GM12878 (cell line): ENCODE measurements at regions not wholly inside any gene's neighbourhood (a gene's known extent, or its start where the extent isn't known, plus 50 kb on each side); places are given as distances from the start of the nearest gene placed in this dataset.

Experiments
- CBFB ChIP-seq: IDR thresholded peaks from 2 replicates; pipeline ENCODE4 v1.6.1; 2016; ENCODE audit warnings: antibody characterized with exemption, low read depth
- EGR1 ChIP-seq, 2 experiments: IDR thresholded peaks; 1 replicate in 1 of 2; 2 replicates in 1 of 2; pipeline ENCODE4 v1.6.1; 2011 to 2012; ENCODE audit warnings: low read depth in 2 of 2, low read length in 2 of 2, borderline replicate concordance in 1 of 2, mild to moderate bottlenecking in 1 of 2, moderate library complexity in 1 of 2
- FOXM1 ChIP-seq: IDR thresholded peaks from 2 replicates; pipeline ENCODE4 v1.6.1; 2012; ENCODE audit warnings: low read depth, mild to moderate bottlenecking, inconsistent platforms, low read length, moderate library complexity
- MEF2A ChIP-seq: IDR thresholded peaks from 2 replicates; pipeline ENCODE4 v1.6.1; 2011; ENCODE audit warnings: low read depth, mild to moderate bottlenecking, low read length, moderate library complexity; ENCODE audit not compliant: insufficient read depth
- MTA3 ChIP-seq: IDR thresholded peaks from 2 replicates; pipeline ENCODE4 v1.6.1; 2012; ENCODE audit warnings: low read length, inconsistent platforms, borderline replicate concordance
- POLR2AphosphoS5 ChIP-seq: IDR thresholded peaks from 2 replicates; pipeline ENCODE4 v1.6.1; 2011; ENCODE audit warnings: mild to moderate bottlenecking, low read length, inconsistent platforms
- TBL1XR1 ChIP-seq: IDR thresholded peaks from 2 replicates; pipeline ENCODE4 v1.6.1; 2012; ENCODE audit warnings: low read depth, low read length, improper control_type of control experiment
- YY1 ChIP-seq: IDR thresholded peaks from 2 replicates; pipeline ENCODE4 v1.6.1; 2011; ENCODE audit warnings: low read depth, mild to moderate bottlenecking, low read length
- ZNF217 ChIP-seq: fragments of 450-650 bp; IDR thresholded peaks from 2 replicates; pipeline ENCODE4 v1.6.1; 2017; ENCODE audit warnings: antibody characterized with exemption, mild to moderate bottlenecking
- ZNF24 ChIP-seq: fragments of 450-650 bp; IDR thresholded peaks from 2 replicates; pipeline ENCODE4 v1.6.1; 2017; ENCODE audit warnings: antibody characterized with exemption, mild to moderate bottlenecking
- TF ChIP-seq, protein P1 (sequence below), 3 experiments: IDR thresholded peaks in 2 of 3; conservative IDR thresholded peaks in 1 of 3; 2 replicates each; pipeline ENCODE4 v1.5.1; 2011; ENCODE audit warnings: low read depth in 3 of 3, low read length in 3 of 3, mild to moderate bottlenecking in 3 of 3, control low read depth in 2 of 3, moderate library complexity in 2 of 3, inconsistent platforms in 1 of 3, mixed read lengths in 1 of 3; ENCODE audit not compliant: control insufficient read depth in 2 of 3, insufficient read depth in 1 of 3; ENCODE audit errors: extremely low read depth in 1 of 3
- TF ChIP-seq, protein P2 (sequence below): IDR thresholded peaks from 2 replicates; pipeline ENCODE4 v1.6.1; 2012; ENCODE audit warnings: mild to moderate bottlenecking, low read depth, low read length
- TF ChIP-seq, protein P3 (sequence below): IDR thresholded peaks from 2 replicates; pipeline ENCODE4 v1.6.1; 2011; ENCODE audit warnings: low read depth, low read length, improper control_type of control experiment, borderline replicate concordance

DNA sequence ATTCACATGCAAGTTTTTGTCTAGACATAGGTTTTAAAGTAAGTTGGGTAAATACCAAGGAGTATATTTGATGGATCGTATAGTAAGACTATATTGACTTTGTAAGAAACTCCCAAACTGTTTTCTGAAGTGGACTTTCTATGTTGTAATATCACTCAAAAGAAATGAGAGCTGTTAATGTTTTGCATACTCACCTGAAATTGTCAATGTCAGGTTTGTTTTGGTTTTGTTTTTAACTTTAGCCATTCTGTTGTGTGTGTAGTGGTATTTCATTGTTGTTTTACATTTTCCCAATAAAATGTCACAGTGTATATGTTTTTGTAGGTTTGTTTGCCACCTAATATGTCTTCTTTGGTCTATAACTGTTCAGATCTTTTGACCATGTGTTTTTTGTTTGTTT, 375.7 kb upstream of the CDH9 start:
- TF ChIP-seq, protein P1, sequence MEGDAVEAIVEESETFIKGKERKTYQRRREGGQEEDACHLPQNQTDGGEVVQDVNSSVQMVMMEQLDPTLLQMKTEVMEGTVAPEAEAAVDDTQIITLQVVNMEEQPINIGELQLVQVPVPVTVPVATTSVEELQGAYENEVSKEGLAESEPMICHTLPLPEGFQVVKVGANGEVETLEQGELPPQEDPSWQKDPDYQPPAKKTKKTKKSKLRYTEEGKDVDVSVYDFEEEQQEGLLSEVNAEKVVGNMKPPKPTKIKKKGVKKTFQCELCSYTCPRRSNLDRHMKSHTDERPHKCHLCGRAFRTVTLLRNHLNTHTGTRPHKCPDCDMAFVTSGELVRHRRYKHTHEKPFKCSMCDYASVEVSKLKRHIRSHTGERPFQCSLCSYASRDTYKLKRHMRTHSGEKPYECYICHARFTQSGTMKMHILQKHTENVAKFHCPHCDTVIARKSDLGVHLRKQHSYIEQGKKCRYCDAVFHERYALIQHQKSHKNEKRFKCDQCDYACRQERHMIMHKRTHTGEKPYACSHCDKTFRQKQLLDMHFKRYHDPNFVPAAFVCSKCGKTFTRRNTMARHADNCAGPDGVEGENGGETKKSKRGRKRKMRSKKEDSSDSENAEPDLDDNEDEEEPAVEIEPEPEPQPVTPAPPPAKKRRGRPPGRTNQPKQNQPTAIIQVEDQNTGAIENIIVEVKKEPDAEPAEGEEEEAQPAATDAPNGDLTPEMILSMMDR (IDR thresholded peaks at IDR 0.05 in 2 of 3, conservative IDR thresholded peaks at IDR 0.05 in 1 of 3; ENCODE audit: control insufficient read depth in 2 of 3, extremely low read depth in 1 of 3, insufficient read depth in 1 of 3, low read depth in 3 of 3, low read length in 3 of 3), result no peak
- TF ChIP-seq, protein P2, sequence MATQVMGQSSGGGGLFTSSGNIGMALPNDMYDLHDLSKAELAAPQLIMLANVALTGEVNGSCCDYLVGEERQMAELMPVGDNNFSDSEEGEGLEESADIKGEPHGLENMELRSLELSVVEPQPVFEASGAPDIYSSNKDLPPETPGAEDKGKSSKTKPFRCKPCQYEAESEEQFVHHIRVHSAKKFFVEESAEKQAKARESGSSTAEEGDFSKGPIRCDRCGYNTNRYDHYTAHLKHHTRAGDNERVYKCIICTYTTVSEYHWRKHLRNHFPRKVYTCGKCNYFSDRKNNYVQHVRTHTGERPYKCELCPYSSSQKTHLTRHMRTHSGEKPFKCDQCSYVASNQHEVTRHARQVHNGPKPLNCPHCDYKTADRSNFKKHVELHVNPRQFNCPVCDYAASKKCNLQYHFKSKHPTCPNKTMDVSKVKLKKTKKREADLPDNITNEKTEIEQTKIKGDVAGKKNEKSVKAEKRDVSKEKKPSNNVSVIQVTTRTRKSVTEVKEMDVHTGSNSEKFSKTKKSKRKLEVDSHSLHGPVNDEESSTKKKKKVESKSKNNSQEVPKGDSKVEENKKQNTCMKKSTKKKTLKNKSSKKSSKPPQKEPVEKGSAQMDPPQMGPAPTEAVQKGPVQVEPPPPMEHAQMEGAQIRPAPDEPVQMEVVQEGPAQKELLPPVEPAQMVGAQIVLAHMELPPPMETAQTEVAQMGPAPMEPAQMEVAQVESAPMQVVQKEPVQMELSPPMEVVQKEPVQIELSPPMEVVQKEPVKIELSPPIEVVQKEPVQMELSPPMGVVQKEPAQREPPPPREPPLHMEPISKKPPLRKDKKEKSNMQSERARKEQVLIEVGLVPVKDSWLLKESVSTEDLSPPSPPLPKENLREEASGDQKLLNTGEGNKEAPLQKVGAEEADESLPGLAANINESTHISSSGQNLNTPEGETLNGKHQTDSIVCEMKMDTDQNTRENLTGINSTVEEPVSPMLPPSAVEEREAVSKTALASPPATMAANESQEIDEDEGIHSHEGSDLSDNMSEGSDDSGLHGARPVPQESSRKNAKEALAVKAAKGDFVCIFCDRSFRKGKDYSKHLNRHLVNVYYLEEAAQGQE, result no peak
- no peak for TF ChIP-seq POLR2AphosphoS5
- TF ChIP-seq, protein P3, sequence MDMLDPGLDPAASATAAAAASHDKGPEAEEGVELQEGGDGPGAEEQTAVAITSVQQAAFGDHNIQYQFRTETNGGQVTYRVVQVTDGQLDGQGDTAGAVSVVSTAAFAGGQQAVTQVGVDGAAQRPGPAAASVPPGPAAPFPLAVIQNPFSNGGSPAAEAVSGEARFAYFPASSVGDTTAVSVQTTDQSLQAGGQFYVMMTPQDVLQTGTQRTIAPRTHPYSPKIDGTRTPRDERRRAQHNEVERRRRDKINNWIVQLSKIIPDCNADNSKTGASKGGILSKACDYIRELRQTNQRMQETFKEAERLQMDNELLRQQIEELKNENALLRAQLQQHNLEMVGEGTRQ, result no peak
- TF ChIP-seq FOXM1, result no peak
- no peak for TF ChIP-seq TBL1XR1
- TF ChIP-seq ZNF217, result no peak
- no peak for TF ChIP-seq EGR1 (IDR thresholded peaks at IDR 0.05; ENCODE audit: borderline replicate concordance in 1 of 2, low read depth in 2 of 2, low read length in 2 of 2)
- no peak for TF ChIP-seq ZNF24
- TF ChIP-seq MTA3, result no peak
- TF ChIP-seq YY1, result no peak
- no peak for TF ChIP-seq CBFB
- TF ChIP-seq MEF2A, result no peak
